ENCODE measurements at regions not wholly inside any gene's neighbourhood (a gene's known extent, or its start where the extent isn't known, plus 50 kb on each side); places are given as distances from the start of the nearest gene placed in this dataset.

DNA sequence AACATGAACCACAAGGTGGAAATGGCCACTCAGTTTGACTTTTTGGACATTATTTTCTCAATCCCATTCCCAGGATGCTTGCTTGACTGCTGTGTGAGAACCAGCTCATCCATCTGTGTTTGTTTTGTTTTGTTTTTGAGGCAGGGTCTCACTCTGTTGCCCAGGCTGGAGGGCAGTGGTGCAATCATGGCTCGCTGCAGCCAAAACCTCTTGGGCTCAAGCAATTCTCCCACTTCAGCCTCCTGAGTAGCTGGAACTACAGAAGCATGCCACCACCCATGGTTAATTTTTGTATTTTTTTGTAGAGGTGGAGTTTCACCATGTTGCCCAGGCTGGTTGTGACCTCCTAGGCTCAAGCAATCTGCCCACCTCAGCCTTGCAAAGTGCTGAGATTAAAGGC is 166.0 kb upstream of the CDH4 start:
- TF ChIP-seq, protein P1, sequence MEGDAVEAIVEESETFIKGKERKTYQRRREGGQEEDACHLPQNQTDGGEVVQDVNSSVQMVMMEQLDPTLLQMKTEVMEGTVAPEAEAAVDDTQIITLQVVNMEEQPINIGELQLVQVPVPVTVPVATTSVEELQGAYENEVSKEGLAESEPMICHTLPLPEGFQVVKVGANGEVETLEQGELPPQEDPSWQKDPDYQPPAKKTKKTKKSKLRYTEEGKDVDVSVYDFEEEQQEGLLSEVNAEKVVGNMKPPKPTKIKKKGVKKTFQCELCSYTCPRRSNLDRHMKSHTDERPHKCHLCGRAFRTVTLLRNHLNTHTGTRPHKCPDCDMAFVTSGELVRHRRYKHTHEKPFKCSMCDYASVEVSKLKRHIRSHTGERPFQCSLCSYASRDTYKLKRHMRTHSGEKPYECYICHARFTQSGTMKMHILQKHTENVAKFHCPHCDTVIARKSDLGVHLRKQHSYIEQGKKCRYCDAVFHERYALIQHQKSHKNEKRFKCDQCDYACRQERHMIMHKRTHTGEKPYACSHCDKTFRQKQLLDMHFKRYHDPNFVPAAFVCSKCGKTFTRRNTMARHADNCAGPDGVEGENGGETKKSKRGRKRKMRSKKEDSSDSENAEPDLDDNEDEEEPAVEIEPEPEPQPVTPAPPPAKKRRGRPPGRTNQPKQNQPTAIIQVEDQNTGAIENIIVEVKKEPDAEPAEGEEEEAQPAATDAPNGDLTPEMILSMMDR (IDR thresholded peaks at IDR 0.05) = no peak
- TF ChIP-seq POLR2A (IDR thresholded peaks at IDR 0.05) = no peak

All from uterus (tissue), 2 donors.